OCI-LY3 (cell line): ENCODE measurements at regions not wholly inside any gene's neighbourhood (a gene's known extent, or its start where the extent isn't known, plus 50 kb on each side); places are given as distances from the start of the nearest gene placed in this dataset.

Experiments used
- H2AFZ ChIP-seq: fragments of 200-600, 300-600 bp; shearing (Covaris generic); 2 replicates; pipeline ENCODE4 v1.6.0; 2014; ENCODE audit warnings: antibody characterized with exemption, low read depth, low read length
- H3K27ac ChIP-seq: fragments of 200-600, 300-600 bp; sonication (generic); 2 replicates; pipeline ENCODE4 v1.5.1; 2014; ENCODE audit warnings: mild to moderate bottlenecking, low read length, moderate library complexity, mixed read lengths
- H3K27me3 ChIP-seq: fragments of 200-600, 300-600 bp; sonication (generic); 2 replicates; pipeline ENCODE4 v1.6.1; 2014; ENCODE audit warnings: low read depth, low read length, mixed read lengths
- H3K36me3 ChIP-seq: fragments of 200-600, 300-600 bp; sonication (generic); replicated peaks from 2 replicates; pipeline ENCODE3; 2014; ENCODE audit warnings: low read depth, low read length, mixed read lengths
- H3K4me1 ChIP-seq: fragments of 300-600, 200-600 bp; sonication (generic); 2 replicates; pipeline ENCODE4 v1.6.1; 2014; ENCODE audit warnings: low read length, mixed read lengths
- H3K4me2 ChIP-seq: fragments of 200-600, 300-600 bp; sonication (generic); 2 replicates; pipeline ENCODE4 v1.6.1; 2014; ENCODE audit warnings: low read length, mixed read lengths
- H3K4me3 ChIP-seq: fragments of 300-600, 200-600 bp; sonication (generic); 2 replicates; pipeline ENCODE4 v1.5.1; 2014; ENCODE audit warnings: antibody characterized with exemption, mild to moderate bottlenecking, low read length, moderate library complexity
- H3K79me2 ChIP-seq: fragments of 300-600, 200-600 bp; shearing (Covaris generic); 2 replicates; pipeline ENCODE4 v1.6.1; 2014; ENCODE audit warnings: mild to moderate bottlenecking, low read length, mixed read lengths
- H3K9ac ChIP-seq: fragments of 300-600, 200-600 bp; shearing (Covaris generic); 2 replicates; pipeline ENCODE4 v1.6.0; 2014; ENCODE audit warnings: mild to moderate bottlenecking, low read length, moderate library complexity
- H3K9me3 ChIP-seq: fragments of 200-600, 300-600 bp; shearing (Covaris generic); 2 replicates; pipeline ENCODE4 v1.6.1; 2014; ENCODE audit warnings: low read length, mixed read lengths; ENCODE audit not compliant: insufficient read depth
- H4K20me1 ChIP-seq: fragments of 200-600, 300-600 bp; sonication (generic); 2 replicates; pipeline ENCODE4 v1.6.1; 2016; ENCODE audit warnings: low read length, mixed read lengths; ENCODE audit not compliant: insufficient read depth
- CTCF ChIP-seq: fragments of 200-600, 300-600 bp; sonication (generic); IDR thresholded peaks from 2 replicates; pipeline ENCODE4 v1.5.1; 2014; ENCODE audit warnings: antibody characterized with exemption, low read length, low read depth
- EZH2phosphoT487 ChIP-seq: fragments of 200-600 bp; shearing (Covaris generic); IDR thresholded peaks from 2 replicates; pipeline ENCODE4 v1.6.1; 2018; ENCODE audit warnings: antibody characterized with exemption, mixed run types, low read depth

DNA sequence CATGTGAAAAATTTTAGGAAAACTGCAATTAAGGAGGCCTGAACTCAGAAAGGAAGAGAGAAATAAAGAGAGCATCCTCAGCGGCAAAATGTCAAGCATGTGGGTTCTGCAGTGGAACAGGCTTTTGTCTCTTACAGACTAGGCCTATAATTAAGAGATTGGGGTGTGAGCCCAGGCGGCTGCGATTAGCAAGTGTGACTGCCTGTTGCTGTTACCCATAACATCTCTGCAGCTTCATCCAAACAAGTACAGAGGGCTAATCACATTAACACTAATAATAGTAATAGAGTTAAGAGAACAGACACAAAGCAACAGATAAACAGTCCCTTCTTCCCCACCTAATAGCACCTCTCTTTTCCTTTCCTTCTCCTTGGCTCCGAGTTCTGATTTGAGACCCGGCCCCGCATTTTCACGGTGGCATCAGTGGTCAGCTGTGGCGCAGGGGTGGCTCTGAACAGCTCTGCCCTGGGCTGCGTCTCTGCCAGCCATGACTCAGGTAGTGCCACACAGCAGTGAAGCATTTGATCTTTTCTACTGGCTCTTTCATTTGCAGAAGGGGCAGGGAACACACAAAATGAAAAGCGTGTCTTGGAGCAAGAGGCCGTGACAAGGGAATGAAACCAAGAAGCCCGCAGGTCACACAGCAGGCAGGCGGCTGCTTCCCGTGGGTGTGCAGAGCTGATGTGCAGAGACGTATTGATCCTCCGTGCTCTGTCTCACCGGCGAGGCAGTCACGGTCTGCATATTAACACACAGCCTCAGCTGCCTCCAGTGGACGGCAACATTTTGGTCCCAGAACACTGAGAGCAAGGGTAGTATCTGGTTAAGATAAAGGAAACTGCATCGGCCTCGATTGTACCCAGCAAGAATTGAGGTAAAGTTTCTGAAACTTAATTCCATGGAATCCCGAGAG lies 103.1 kb downstream of the KLF6 start:
- Histone ChIP-seq H3K9ac (no peak overlapping the region), H2AFZ (no peak overlapping the region), H3K36me3 (no peaks in the 10 kb centered on the region), H4K20me1 (no peaks in the 10 kb centered on the region), H3K4me3 (no peak overlapping the region), H3K79me2 (no peaks in the 10 kb centered on the region), H3K4me1 (no peaks in the 10 kb centered on the region), H3K4me2 (no peak overlapping the region), H3K27me3 (no peaks in the 10 kb centered on the region), H3K27ac (no peak overlapping the region), H3K9me3 (no peaks in the 10 kb centered on the region)
- TF ChIP-seq CTCF (no peak), EZH2phosphoT487 (no peak)

DNA sequence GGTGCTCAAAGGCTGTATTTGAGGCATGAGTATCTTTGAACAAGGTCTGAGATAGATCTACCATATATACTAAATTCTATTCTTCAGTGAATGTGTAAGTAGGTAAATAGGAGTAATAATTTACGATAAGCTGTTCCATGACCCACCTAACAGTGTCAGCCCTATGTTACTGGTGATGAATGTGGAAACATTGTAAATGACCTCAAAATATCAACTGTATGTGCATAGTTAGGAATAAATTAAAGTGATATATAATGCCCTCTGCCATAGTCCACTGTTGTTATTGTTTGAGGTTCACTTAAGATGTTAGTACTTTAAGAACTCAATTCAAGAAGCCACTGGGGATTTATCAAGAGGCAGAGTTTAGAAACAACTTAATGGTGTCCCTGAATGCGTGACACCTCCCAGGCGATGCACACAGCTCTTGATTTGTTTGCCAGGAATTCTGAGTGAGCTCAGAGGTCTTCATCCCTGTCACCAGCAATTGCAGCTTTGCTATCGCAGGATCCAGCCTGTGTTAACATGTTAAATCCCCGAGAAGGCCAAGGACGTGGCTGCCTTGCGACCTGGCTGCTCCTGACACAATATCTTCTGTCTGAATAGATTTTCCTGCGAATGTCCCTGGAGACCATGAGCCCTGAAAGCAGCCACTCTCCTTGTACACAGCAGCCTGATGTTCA lies 104.9 kb downstream of the KLF6 start:
- H3K4me2 ChIP-seq = no peak overlapping the region
- no peak overlapping the region for H2AFZ ChIP-seq
- H4K20me1 ChIP-seq = no peaks in the 10 kb centered on the region
- no peak overlapping the region for H3K9ac ChIP-seq
- no peaks in the 10 kb centered on the region for H3K4me1 ChIP-seq
- no peak overlapping the region for H3K4me3 ChIP-seq
- no peaks in the 10 kb centered on the region for H3K27me3 ChIP-seq
- H3K36me3 ChIP-seq = no peaks in the 10 kb centered on the region
- no peak overlapping the region for H3K27ac ChIP-seq
- no peak for TF ChIP-seq EZH2phosphoT487
- TF ChIP-seq CTCF = no peak
- H3K79me2 ChIP-seq = no peaks in the 10 kb centered on the region
- no peaks in the 10 kb centered on the region for H3K9me3 ChIP-seq

DNA sequence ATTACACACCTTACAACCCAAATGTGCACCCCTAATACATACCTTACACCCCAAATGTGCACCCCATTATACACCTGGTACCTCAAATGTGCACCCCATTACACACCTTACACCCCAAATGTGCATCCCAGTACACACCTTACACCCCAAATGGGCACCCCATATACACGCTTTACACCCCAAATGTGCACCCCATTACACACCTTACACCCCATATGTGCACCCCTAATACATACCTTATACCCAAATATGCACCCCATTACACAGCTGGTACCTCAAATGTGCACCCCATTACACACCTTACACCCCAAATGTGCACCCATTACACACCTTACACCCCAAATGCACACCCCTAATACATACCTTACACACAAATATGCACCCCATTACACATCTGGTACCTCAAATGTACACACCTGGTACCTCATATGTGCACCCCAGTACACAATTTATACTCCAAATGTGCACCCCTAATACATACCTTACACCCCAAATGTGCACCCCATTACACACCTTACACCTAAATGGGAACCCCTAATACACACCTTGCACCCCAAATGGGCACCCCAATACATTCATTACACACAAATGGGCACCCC lies 106.3 kb downstream of the KLF6 start:
- no peaks in the 10 kb centered on the region for H4K20me1 ChIP-seq
- H3K4me1 ChIP-seq = no peaks in the 10 kb centered on the region
- no peaks in the 10 kb centered on the region for H3K27me3 ChIP-seq
- no peak overlapping the region for H3K9ac ChIP-seq
- H3K4me2 ChIP-seq = no peak overlapping the region
- no peak overlapping the region for H3K4me3 ChIP-seq
- H3K79me2 ChIP-seq = no peaks in the 10 kb centered on the region
- no peak for TF ChIP-seq EZH2phosphoT487
- no peak for TF ChIP-seq CTCF
- H2AFZ ChIP-seq = no peak overlapping the region
- no peak overlapping the region for H3K27ac ChIP-seq
- H3K36me3 ChIP-seq = no peaks in the 10 kb centered on the region
- no peaks in the 10 kb centered on the region for H3K9me3 ChIP-seq

DNA sequence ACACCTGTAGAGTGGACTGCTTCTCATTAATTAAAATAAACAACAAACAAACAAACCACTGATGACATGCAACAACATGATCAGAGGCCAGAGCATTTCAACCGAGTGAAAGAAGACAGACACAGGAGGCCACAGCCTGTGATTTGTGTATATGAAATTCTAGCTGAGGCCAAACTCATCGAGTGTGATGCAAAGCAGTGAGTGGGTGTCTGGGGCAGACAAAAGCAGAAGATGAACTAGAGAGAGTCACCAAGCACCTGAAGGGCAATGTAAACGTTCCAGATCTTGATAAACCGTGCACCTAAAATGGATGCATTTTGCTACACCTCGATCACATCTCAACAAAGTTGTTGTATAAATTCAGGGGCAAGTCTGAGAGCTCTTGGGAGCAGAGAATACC lies 108.4 kb downstream of the KLF6 start:
- Histone ChIP-seq H3K36me3 (no peaks in the 10 kb centered on the region), H3K4me1 (no peaks in the 10 kb centered on the region), H3K4me2 (no peak overlapping the region), H4K20me1 (no peaks in the 10 kb centered on the region), H2AFZ (no peak overlapping the region), H3K79me2 (no peaks in the 10 kb centered on the region), H3K4me3 (no peak overlapping the region), H3K27ac (no peak overlapping the region), H3K9ac (no peak overlapping the region), H3K27me3 (no peaks in the 10 kb centered on the region), H3K9me3 (no peaks in the 10 kb centered on the region)
- TF ChIP-seq EZH2phosphoT487 = no peak
- no peak for TF ChIP-seq CTCF
